ENCODE measurements at regions not wholly inside any gene's neighbourhood (a gene's known extent, or its start where the extent isn't known, plus 50 kb on each side); places are given as distances from the start of the nearest gene placed in this dataset.

- DNase-seq (ENCODE audit: low read depth), result no peak
- no peak overlapping the region for H3K4me3 ChIP-seq (ENCODE audit: low read length)
- no peak for TF ChIP-seq CTCF (IDR thresholded peaks at IDR 0.05; ENCODE audit: insufficient read depth, low read depth, low read length, missing control alignments)
Measured at GRCh38 chr6:170172825-170173256, 118.0 kb downstream of the DLL1 start.

DNA sequence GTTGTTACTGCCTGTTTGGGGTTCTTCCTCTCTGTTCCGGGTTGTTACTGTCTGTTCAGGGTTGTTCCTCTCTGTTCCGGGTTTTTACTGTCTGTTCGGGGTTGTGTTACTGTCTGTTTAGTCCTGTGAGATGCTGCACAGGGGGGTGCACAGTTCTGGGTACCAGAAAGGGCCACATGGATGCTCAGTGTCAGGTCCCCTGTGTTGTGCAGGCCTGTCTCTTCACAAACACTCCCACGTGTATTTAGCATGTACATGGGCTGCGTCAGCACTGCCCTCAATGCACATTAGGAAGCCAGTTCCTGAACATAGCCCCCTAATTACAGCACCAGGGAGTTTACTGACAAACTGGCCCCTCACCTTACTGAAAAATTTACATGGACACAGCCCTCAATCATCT is 118.5 kb downstream of the DLL1 start:
- TF ChIP-seq CTCF (IDR thresholded peaks at IDR 0.05; ENCODE audit: insufficient read depth, low read depth, low read length, missing control alignments), result no peak
- DNase-seq (ENCODE audit: low read depth), result no peak
- H3K4me3 ChIP-seq (ENCODE audit: low read length), result no peak overlapping the region

GRCh38 chr6:170167657-170168159 is 123.2 kb downstream of the DLL1 start:
- DNase-seq (ENCODE audit: low read depth), result no peak
- H3K4me3 ChIP-seq (ENCODE audit: low read length), result no peak overlapping the region
- no peak for TF ChIP-seq CTCF (IDR thresholded peaks at IDR 0.05; ENCODE audit: insufficient read depth, low read depth, low read length, missing control alignments)

DNA sequence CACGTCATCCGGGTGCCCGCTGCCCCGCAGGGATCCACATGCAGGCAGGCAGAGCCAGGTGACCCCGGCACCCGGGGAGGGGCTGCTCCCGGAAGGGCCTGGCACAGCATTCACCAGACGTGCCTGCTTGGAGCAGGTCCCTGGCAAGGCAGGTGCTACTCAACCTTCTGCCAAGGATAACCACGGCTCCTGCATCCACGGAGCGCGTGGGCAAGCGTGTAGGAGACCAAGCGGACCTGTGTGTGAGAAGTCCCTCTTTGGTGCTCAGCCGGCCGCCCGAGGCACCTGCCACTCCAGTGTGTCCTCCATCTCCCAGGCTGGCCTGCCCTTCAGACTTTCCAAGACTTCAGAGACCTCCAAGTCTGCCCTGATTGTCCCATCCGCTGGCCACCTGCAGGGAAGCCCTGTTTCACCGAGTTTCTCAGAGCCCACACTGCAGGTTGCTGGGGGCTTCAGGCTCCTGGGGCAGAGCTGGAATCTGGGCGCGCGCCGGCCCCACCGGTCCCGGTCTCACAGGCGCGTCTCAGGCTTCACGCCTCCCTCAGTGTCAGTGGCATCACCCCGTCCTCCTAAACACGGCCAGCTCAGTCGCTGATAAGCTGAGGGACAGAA is 124.3 kb downstream of the DLL1 start:
- no peak for TF ChIP-seq CTCF (IDR thresholded peaks at IDR 0.05; ENCODE audit: insufficient read depth, low read depth, low read length, missing control alignments)
- no peak overlapping the region for H3K4me3 ChIP-seq (ENCODE audit: low read length)
- DNase-seq (ENCODE audit: low read depth), result no peak

GRCh38 chr6:170165471-170166117 is 125.3 kb downstream of the DLL1 start:
- no peak for TF ChIP-seq CTCF (IDR thresholded peaks at IDR 0.05; ENCODE audit: insufficient read depth, low read depth, low read length, missing control alignments)
- DNase-seq (ENCODE audit: low read depth), result no peak
- no peak overlapping the region for H3K4me3 ChIP-seq (ENCODE audit: low read length)

DNA sequence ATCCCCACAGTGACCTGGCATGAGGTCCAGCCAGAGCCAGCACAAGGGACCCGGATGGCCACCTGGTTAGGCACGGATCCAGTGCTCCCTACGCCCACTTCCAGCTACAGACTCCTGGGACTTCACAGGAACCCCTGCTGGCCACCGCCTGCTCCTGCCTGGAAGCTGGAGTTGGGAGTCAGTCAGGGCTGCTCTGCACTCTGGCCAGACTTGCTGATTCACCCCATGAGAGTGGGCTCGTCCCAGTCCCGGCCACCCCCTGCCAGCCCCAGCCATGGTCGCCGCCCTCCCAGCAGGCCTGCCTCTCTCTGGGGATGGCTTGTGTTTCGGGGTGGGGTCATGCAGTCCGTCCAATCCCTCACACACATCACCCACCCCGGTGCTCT is 125.8 kb downstream of the DLL1 start:
- no peak for DNase-seq (ENCODE audit: low read depth)
- no peak overlapping the region for H3K4me3 ChIP-seq (ENCODE audit: low read length)
- TF ChIP-seq CTCF (IDR thresholded peaks at IDR 0.05; ENCODE audit: insufficient read depth, low read depth, low read length, missing control alignments), result no peak

All from epithelial cell of esophagus (primary cell).